ENCODE measurements at regions not wholly inside any gene's neighbourhood (a gene's known extent, or its start where the extent isn't known, plus 50 kb on each side); places are given as distances from the start of the nearest gene placed in this dataset.

DNA sequence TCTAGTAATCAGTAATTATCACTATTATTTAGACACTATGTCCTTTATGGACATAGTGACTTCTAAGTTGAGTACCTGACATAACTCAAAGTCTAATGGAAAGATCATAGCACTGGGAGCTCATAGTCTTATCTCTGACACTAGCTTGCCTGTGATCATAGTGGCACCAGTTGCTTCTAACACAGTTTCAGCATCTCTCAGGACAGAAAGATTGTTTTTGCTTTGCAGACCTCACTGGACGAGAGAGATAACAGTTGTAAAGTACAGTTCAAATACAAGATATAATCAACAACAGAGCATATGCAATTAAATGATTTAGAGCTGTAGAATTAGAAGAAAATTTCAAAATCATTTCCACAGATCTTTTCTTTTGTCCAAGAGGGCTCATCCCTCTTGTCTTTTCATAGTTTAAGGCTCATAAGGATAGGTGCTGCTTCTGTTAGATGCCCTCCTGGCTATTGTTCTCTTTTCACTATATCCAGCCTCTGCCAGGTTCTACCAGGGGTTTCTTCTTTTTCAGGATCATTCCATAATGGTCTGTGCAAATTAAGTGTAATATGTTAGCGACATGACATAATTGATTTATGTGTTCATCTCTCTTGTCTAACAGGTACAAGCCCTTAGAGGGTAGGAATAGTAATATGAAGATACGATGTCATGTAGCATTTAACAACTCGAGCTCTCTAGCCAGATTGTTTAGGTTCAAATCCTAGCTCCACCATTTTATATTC is 1175.4 kb upstream of the TENM4 start:
- no peak for TF ChIP-seq ZNF367 (CRISPR knock-in tag; IDR thresholded peaks at IDR 0.05; ENCODE audit: borderline replicate concordance)
- TF ChIP-seq TARDBP (CRISPR knock-in tag; IDR thresholded peaks at IDR 0.05): no peak
